Thymus (tissue), 11 donors: ENCODE measurements at regions not wholly inside any gene's neighbourhood (a gene's known extent, or its start where the extent isn't known, plus 50 kb on each side); places are given as distances from the start of the nearest gene placed in this dataset.
"Not testable (repeated sequence)": the region's sequence is repeated elsewhere in the genome, so short reads cannot be mapped to it uniquely, and the experiment has no call there.

Experiments
- DNase-seq, 9 donors: peaks; one replicate each; pipeline ENCODE4 v3.0.0-alpha.2; 2013; ENCODE audit warnings: low spot score in 9 of 9, low read depth in 6 of 9, missing footprints in 1 of 9
- H3K27ac ChIP-seq, 2 donors: one replicate each; pipeline ENCODE4 v1.5.1; 2013; ENCODE audit warnings: control low read depth in 1 of 2, low read depth in 1 of 2, low read length in 1 of 2, mild to moderate bottlenecking in 1 of 2, moderate library complexity in 1 of 2
- H3K27me3 ChIP-seq, 2 donors: one replicate each; pipeline ENCODE4 v1.5.1; 2013; ENCODE audit warnings: low read length in 1 of 2; ENCODE audit not compliant: control insufficient read depth in 2 of 2, insufficient read depth in 1 of 2
- H3K36me3 ChIP-seq, 2 donors: one replicate each; pipeline ENCODE4 v1.5.1; 2013; ENCODE audit warnings: low read length in 1 of 2, mild to moderate bottlenecking in 1 of 2, moderate library complexity in 1 of 2; ENCODE audit not compliant: control insufficient read depth in 2 of 2, insufficient read depth in 2 of 2
- H3K4me1 ChIP-seq, 2 donors: one replicate each; pipeline ENCODE4 v1.5.1; 2013; ENCODE audit warnings: low read length in 2 of 2; ENCODE audit not compliant: control insufficient read depth in 2 of 2, insufficient read depth in 2 of 2
- H3K4me3 ChIP-seq, 2 donors: one replicate each; pipeline ENCODE4 v1.5.1; 2013; ENCODE audit warnings: low read length in 2 of 2, control low read depth in 1 of 2, mild to moderate bottlenecking in 1 of 2
- H3K9me3 ChIP-seq, 2 donors: one replicate each; pipeline ENCODE4 v1.5.1; 2013; ENCODE audit warnings: low read length in 1 of 2, mild to moderate bottlenecking in 1 of 2; ENCODE audit not compliant: control insufficient read depth in 2 of 2, insufficient read depth in 1 of 2
- WGBS: extraction: QIAGEN DNeasy Blood & Tissue Kit; methylation state at CpG from one replicate; pipeline ENCODE4 v1.1.7; 2013; 5-methylcytosine and 5-hydroxymethylcytosine counted together
- donor health status: healthy.

- no peak overlapping the region for H3K4me3 ChIP-seq
- H3K9me3 ChIP-seq: no peaks in the 10 kb centered on the region
- no peaks in the 10 kb centered on the region for H3K36me3 ChIP-seq
- no peak for DNase-seq
- WGBS: 96% methylated on average over 1 of the region's 1 CpG
- no peak overlapping the region for H3K27ac ChIP-seq
- H3K27me3 ChIP-seq: no peaks in the 10 kb centered on the region
- H3K4me1 ChIP-seq: no peaks in the 10 kb centered on the region
These were observed 91.9 kb downstream of the FCRL5 start for GRCh38 chr1:157460381-157460780.

GRCh38 chr1:157457279-157457678 is 95.0 kb downstream of the FCRL5 start:
- H3K27ac ChIP-seq: no peak overlapping the region
- H3K4me3 ChIP-seq: no peak overlapping the region
- H3K27me3 ChIP-seq: no peaks in the 10 kb centered on the region
- no peaks in the 10 kb centered on the region for H3K36me3 ChIP-seq
- WGBS: 91% methylated on average over 3 of the region's 3 CpGs
- DNase-seq: no peak
- H3K4me1 ChIP-seq: no peaks in the 10 kb centered on the region
- no peaks in the 10 kb centered on the region for H3K9me3 ChIP-seq

- no peak overlapping the region for H3K27ac ChIP-seq
- no peak for DNase-seq
- no peaks in the 10 kb centered on the region for H3K27me3 ChIP-seq
- H3K4me1 ChIP-seq: no peaks in the 10 kb centered on the region
- H3K4me3 ChIP-seq: no peak overlapping the region
- WGBS: 87% methylated on average over 1 of the region's 1 CpG
- H3K36me3 ChIP-seq: no peaks in the 10 kb centered on the region
- H3K9me3 ChIP-seq: no peaks in the 10 kb centered on the region
These were observed 97.0 kb downstream of the FCRL5 start for GRCh38 chr1:157455318-157455717.

- DNase-seq: no peak
- 97% methylated on average over 2 of the region's 2 CpGs for WGBS
- H3K27ac ChIP-seq: no peak overlapping the region
- H3K36me3 ChIP-seq: no peaks in the 10 kb centered on the region
- no peaks in the 10 kb centered on the region for H3K9me3 ChIP-seq
- H3K4me1 ChIP-seq: no peaks in the 10 kb centered on the region
- H3K27me3 ChIP-seq: no peaks in the 10 kb centered on the region
- H3K4me3 ChIP-seq: no peak overlapping the region
These were observed 102.2 kb downstream of the FCRL5 start for GRCh38 chr1:157450106-157450505.

GRCh38 chr1:157448636-157449035 is 103.7 kb downstream of the FCRL5 start:
- Histone ChIP-seq H3K27me3 (no peaks in the 10 kb centered on the region), H3K4me1 (no peaks in the 10 kb centered on the region), H3K27ac (no peak overlapping the region), H3K4me3 (no peak overlapping the region), H3K36me3 (no peaks in the 10 kb centered on the region), H3K9me3 (no peaks in the 10 kb centered on the region)
- DNase-seq: no peak

GRCh38 chr1:157446356-157446755 is 106.0 kb downstream of the FCRL5 start:
- H3K4me3 ChIP-seq, H3K4me1 ChIP-seq, H3K36me3 ChIP-seq, DNase-seq, H3K27me3 ChIP-seq, H3K27ac ChIP-seq, H3K9me3 ChIP-seq: not testable (repeated sequence)
- 96% methylated on average over 31 of the region's 31 CpGs for WGBS

GRCh38 chr1:157445616-157446140 is 106.6 kb downstream of the FCRL5 start:
- not testable (repeated sequence) for H3K4me1 ChIP-seq, H3K4me3 ChIP-seq, H3K9me3 ChIP-seq, H3K27me3 ChIP-seq, DNase-seq, H3K36me3 ChIP-seq, H3K27ac ChIP-seq
- 94% methylated on average over 15 of the region's 15 CpGs for WGBS

GRCh38 chr1:157442065-157442464 is 110.2 kb downstream of the FCRL5 start:
- Histone ChIP-seq H3K27me3 (no peaks in the 10 kb centered on the region), H3K4me1 (no peaks in the 10 kb centered on the region), H3K36me3 (no peaks in the 10 kb centered on the region), H3K9me3 (no peaks in the 10 kb centered on the region), H3K4me3 (no peak overlapping the region), H3K27ac (no peak overlapping the region)
- WGBS: 97% methylated on average over 1 of the region's 1 CpG
- DNase-seq: no peak

GRCh38 chr1:157439302-157439954 is 112.9 kb downstream of the FCRL5 start:
- Histone ChIP-seq H3K4me1 (no peaks in the 10 kb centered on the region), H3K27ac (no peak overlapping the region), H3K9me3 (no peaks in the 10 kb centered on the region), H3K27me3 (no peaks in the 10 kb centered on the region), H3K36me3 (no peaks in the 10 kb centered on the region), H3K4me3 (no peak overlapping the region)
- DNase-seq: no peak
- WGBS: 86% methylated on average over 5 of the region's 5 CpGs
